DND-41 (cell line): ENCODE measurements at regions not wholly inside any gene's neighbourhood (a gene's known extent, or its start where the extent isn't known, plus 50 kb on each side); places are given as distances from the start of the nearest gene placed in this dataset.

Experiments used
- CTCF ChIP-seq: IDR thresholded peaks from 2 replicates; pipeline ENCODE4 v1.5.1; 2012; ENCODE audit warnings: borderline replicate concordance, low read length, moderate library complexity, mild to moderate bottlenecking; ENCODE audit not compliant: poor library complexity, severe bottlenecking; ENCODE audit errors: extremely low read depth
- EZH2 ChIP-seq: IDR thresholded peaks from 3 replicates; pipeline ENCODE4 v1.6.1; 2012; ENCODE audit warnings: borderline replicate concordance, low read depth, mild to moderate bottlenecking, moderate library complexity, low read length, inconsistent platforms; ENCODE audit not compliant: severe bottlenecking

- TF ChIP-seq CTCF, result no peak
- no peak for TF ChIP-seq EZH2
Observed at GRCh38 chr1:226487921-226488320, 60.6 kb upstream of the STUM start.
